ENCODE measurements at regions not wholly inside any gene's neighbourhood (a gene's known extent, or its start where the extent isn't known, plus 50 kb on each side); places are given as distances from the start of the nearest gene placed in this dataset.

DNA sequence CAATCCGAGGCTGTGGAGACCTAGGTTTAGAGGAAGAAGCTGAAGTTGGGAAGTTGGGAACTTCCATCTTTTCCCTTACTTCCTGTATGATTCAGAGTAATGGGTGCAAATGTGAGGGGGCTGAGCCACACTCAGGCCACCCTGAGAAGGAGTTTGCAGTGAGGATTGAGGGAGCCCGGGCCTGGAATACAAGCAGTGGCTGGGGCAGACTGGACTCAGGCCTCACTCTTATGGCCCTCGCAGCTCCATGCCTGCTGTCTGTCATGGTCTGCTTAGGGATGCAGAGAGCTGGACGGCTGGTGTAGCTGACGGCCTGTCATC lies 73.7 kb upstream of the RAB4A start:
- Mint-ChIP-seq H3K9me3 (no peaks in the 10 kb centered on the region), H3K4me1 (peaks cover 23% of the 10 kb centered on the region), H3K4me3 (no peak overlapping the region), H3K36me3 (ENCODE audit: low read depth) (no peaks in the 10 kb centered on the region), H3K27ac (ENCODE audit: unreplicated experiment) (no peak overlapping the region), H3K27me3 (ENCODE audit: low read depth) (no peaks in the 10 kb centered on the region)
- TF ChIP-seq, protein P1, sequence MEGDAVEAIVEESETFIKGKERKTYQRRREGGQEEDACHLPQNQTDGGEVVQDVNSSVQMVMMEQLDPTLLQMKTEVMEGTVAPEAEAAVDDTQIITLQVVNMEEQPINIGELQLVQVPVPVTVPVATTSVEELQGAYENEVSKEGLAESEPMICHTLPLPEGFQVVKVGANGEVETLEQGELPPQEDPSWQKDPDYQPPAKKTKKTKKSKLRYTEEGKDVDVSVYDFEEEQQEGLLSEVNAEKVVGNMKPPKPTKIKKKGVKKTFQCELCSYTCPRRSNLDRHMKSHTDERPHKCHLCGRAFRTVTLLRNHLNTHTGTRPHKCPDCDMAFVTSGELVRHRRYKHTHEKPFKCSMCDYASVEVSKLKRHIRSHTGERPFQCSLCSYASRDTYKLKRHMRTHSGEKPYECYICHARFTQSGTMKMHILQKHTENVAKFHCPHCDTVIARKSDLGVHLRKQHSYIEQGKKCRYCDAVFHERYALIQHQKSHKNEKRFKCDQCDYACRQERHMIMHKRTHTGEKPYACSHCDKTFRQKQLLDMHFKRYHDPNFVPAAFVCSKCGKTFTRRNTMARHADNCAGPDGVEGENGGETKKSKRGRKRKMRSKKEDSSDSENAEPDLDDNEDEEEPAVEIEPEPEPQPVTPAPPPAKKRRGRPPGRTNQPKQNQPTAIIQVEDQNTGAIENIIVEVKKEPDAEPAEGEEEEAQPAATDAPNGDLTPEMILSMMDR (conservative IDR thresholded peaks at IDR 0.05): no peak
- DNase-seq (ENCODE audit: low read depth, low spot score): no peak

DNA sequence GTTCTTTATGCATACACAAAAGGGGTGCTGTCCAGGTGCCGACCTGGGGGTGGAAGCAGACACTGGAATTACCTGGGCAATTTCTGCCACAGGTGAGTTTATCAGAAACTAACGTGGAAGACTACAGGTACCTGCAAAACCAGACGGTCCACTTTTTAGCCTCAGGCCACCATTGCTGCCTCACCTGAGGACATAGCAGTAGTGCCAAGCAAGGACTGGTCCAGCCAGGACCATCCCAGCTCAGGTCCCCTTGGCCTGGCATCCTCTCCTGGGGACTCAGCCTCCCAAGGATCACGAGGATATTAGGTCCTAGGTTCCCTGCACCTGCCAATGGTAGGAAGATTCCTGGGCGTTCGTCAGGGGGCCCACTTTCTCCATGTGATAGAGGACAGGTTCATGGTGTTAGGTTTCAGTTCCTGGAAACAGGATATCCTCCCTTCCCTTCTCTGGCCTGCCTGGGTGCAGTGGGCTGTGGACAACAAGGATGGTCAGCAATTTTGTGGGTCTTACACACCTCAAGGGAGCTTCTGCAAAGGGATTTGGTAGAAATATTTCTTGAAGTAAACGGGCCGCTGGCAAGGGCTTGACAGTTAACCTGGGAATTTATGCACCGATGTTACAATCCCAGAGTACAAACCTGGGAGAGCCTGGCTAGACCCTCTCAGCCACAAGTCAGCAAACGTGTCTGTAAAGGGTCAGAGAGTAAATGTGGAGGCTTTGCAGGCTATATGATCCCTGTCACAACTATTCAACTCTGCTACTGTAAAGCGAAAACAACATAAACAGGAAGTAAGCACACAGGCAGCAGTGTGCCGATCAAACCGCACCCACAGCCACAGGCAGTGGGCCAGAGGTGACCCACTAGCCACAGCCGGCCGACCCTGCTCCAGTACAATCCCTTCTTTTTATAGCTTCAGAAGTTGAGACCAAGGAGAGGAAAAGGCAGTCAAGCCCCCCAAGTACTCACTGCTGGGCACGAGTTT lies 71.4 kb upstream of the RAB4A start:
- Mint-ChIP-seq H3K27me3 (ENCODE audit: low read depth) (no peaks in the 10 kb centered on the region), H3K9me3 (no peaks in the 10 kb centered on the region), H3K36me3 (ENCODE audit: low read depth) (no peaks in the 10 kb centered on the region), H3K27ac (ENCODE audit: unreplicated experiment) (peak overlapping the region; percentile 10), H3K4me3 (peak overlapping the region; percentile 64), H3K4me1 (peaks cover 40% of the 10 kb centered on the region)
- no peak for DNase-seq (ENCODE audit: low read depth, low spot score)
- TF ChIP-seq, protein P1 (conservative IDR thresholded peaks at IDR 0.05): no peak

DNA sequence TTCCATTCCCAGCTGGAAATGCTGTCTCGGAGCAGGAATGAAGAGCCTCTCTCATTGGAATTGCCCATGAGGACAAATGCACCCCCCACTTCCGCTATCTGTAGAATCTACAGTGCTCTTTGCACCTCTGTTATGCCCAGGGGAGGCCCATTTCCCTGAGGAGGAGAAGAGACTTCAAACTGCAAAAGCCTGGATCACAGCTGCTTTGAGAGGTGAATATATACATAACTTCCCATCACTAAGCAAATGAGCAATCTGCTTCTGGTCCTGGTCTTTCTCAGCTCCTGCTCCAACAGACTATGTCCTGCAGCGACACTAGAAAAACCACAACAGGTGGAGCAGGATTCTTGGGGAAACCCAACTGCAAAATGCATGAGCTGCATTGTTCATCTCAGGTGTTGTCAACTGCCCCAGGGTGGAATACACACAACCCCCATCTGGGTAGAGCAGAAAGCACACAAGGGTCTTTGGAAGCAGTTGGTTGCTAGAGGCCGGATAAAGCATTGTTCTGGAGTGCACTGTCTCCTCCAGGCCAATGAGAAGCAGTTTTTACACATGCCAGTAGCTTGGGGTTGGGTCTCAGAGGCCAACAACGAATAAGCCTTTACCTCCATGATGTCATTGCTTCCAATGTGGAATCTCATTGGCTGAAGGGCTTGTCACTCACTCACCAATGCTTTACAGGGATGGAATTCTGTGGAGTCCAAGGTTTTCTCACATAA lies 67.7 kb upstream of the RAB4A start:
- Mint-ChIP-seq H3K27me3 (ENCODE audit: low read depth) (no peaks in the 10 kb centered on the region), H3K36me3 (ENCODE audit: low read depth) (no peaks in the 10 kb centered on the region), H3K27ac (ENCODE audit: unreplicated experiment) (peak overlapping the region; percentile 24), H3K9me3 (no peaks in the 10 kb centered on the region), H3K4me1 (peaks cover 52% of the 10 kb centered on the region), H3K4me3 (no peak overlapping the region)
- TF ChIP-seq, protein P1 (conservative IDR thresholded peaks at IDR 0.05): no peak
- DNase-seq (ENCODE audit: low read depth, low spot score): peak; percentile 62

- H3K4me1 Mint-ChIP-seq: peaks cover 46% of the 10 kb centered on the region
- H3K27me3 Mint-ChIP-seq (ENCODE audit: low read depth): no peaks in the 10 kb centered on the region
- no peak overlapping the region for H3K27ac Mint-ChIP-seq (ENCODE audit: unreplicated experiment)
- no peaks in the 10 kb centered on the region for H3K36me3 Mint-ChIP-seq (ENCODE audit: low read depth)
- DNase-seq (ENCODE audit: low read depth, low spot score): no peak
- H3K4me3 Mint-ChIP-seq: no peak overlapping the region
- TF ChIP-seq, protein P1 (conservative IDR thresholded peaks at IDR 0.05): no peak
- peaks cover 3% of the 10 kb centered on the region for H3K9me3 Mint-ChIP-seq
These were observed 66.8 kb upstream of the RAB4A start for GRCh38 chr1:229203991-229204632.

DNA sequence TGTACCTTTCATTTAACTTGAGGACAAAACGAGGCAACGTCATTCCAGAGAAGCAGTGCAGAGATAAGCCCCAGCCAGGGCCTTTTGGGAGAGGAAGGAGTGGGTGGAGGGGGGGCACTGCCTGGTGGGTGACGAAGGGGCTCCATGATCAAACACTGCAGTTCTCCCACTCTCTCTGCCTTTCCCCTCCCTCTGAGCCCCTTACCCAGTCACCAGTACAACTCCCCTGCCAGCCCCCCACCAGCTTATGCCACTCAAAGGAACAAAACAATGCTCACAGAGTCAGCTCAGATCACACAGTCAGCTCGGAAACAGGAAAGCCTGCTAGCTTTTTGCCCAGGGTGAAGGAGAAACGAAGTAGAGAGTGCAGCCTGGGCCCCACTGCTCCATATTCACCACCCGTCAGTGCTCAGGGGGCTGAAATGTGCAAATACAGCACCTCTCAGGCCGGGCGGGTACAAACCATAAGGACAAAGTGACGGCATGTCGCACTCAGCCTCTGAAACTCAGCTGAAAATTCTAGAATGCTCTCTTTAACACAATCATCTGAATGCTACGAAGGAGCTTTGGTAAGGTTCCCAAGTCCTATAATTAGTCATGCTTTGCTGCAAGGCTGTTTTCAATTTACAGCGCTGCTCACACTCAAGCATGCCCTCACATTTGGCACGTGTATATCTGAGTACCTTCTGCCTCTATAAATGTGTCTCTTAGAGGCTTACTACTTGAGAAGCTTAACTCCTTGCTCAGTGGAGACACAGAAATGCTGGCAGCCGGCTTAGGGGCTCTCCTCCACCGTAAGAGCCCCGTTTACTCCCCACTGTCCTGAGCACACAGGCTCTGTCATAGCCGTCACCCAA lies 65.8 kb upstream of the RAB4A start:
- DNase-seq (ENCODE audit: low read depth, low spot score): no peak

More for the DNA sequence above, 65.8 kb upstream of the RAB4A start:
- Mint-ChIP-seq H3K4me3 (no peak overlapping the region), H3K36me3 (ENCODE audit: low read depth) (no peaks in the 10 kb centered on the region), H3K27me3 (ENCODE audit: low read depth) (no peaks in the 10 kb centered on the region), H3K9me3 (peaks cover 3% of the 10 kb centered on the region), H3K4me1 (peaks cover 39% of the 10 kb centered on the region), H3K27ac (ENCODE audit: unreplicated experiment) (peak overlapping the region; percentile 35)
- TF ChIP-seq, protein P1 (conservative IDR thresholded peaks at IDR 0.05): no peak

Measured in neural crest cell (in vitro differentiated cells).